ENCODE measurements at regions not wholly inside any gene's neighbourhood (a gene's known extent, or its start where the extent isn't known, plus 50 kb on each side); places are given as distances from the start of the nearest gene placed in this dataset.

GRCh38 chr2:128402911-128403670 is 84.4 kb upstream of the HS6ST1 start:
- no peak for TF ChIP-seq CTCF (conservative IDR thresholded peaks at IDR 0.05; ENCODE audit: low read depth, low read length)
- DNase-seq (ENCODE audit: low read depth), result no peak

GRCh38 chr2:128403814-128404708 is 85.4 kb upstream of the HS6ST1 start:
- H3K4me3 ChIP-seq (ENCODE audit: low read depth, low read length), result no peak overlapping the region
- TF ChIP-seq CTCF (conservative IDR thresholded peaks at IDR 0.05; ENCODE audit: low read depth, low read length), result no peak
- no peak for DNase-seq (ENCODE audit: low read depth)

More at GRCh38 chr2:128402911-128403670, 84.4 kb upstream of the HS6ST1 start:
- H3K4me3 ChIP-seq (ENCODE audit: low read depth, low read length), result no peak overlapping the region

- H3K4me3 ChIP-seq (ENCODE audit: low read depth, low read length), result no peak overlapping the region
- no peak for TF ChIP-seq CTCF (conservative IDR thresholded peaks at IDR 0.05; ENCODE audit: low read depth, low read length)
- no peak for DNase-seq (ENCODE audit: low read depth)
These were observed 86.2 kb upstream of the HS6ST1 start for GRCh38 chr2:128404709-128405466.

GRCh38 chr2:128405467-128405900 is 86.8 kb upstream of the HS6ST1 start:
- no peak overlapping the region for H3K4me3 ChIP-seq (ENCODE audit: low read depth, low read length)
- DNase-seq (ENCODE audit: low read depth), result no peak
- no peak for TF ChIP-seq CTCF (conservative IDR thresholded peaks at IDR 0.05; ENCODE audit: low read depth, low read length)

- H3K4me3 ChIP-seq (ENCODE audit: low read depth, low read length), result no peak overlapping the region
- no peak for TF ChIP-seq CTCF (conservative IDR thresholded peaks at IDR 0.05; ENCODE audit: low read depth, low read length)
- DNase-seq (ENCODE audit: low read depth), result no peak
These were observed 87.4 kb upstream of the HS6ST1 start for GRCh38 chr2:128405981-128406613.
